ENCODE measurements at regions not wholly inside any gene's neighbourhood (a gene's known extent, or its start where the extent isn't known, plus 50 kb on each side); places are given as distances from the start of the nearest gene placed in this dataset.
"Not testable (repeated sequence)": the region's sequence is repeated elsewhere in the genome, so short reads cannot be mapped to it uniquely, and the experiment has no call there.

DNA sequence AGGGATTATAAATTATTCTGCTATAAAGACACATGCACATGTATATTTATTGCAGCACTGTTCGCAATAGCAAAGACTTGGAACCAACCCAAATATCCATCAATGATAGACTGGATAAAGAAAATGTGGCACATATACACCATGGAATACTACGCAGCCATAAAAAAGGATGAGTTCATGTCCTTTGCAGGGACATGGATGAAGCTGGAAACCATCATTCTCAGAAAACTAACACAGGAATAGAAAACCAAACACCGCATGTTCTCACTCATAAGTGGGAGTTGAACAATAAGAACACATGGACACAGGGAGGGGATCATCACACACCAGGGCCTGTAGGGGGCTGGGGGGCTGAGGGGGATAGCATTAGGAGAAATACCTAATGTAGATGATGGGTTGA lies 377.2 kb upstream of the SASH1 start:
- not testable (repeated sequence) for DNase-seq (ENCODE audit: low read depth, low spot score)

DNA sequence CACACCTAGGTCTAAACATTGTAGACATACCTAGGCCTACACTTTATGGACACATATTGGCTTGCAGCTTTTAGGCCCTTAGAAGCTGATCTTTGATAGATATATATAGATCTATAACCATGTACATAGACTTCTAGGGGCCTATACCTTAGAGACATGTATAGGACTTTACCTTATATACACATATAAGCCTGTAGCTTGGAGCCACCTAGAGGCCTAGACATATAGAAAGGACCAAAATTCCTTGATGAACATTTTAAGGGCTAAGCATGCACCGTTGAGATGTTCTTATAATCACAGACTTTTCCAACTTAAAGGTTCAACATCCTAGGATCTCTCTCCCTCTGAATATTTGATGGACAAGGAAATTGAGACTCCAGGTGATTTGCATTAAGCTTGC lies 371.7 kb upstream of the SASH1 start:
- DNase-seq (ENCODE audit: low read depth, low spot score), result no peak

- DNase-seq (ENCODE audit: low read depth, low spot score), result no peak
These were observed 370.2 kb upstream of the SASH1 start for GRCh38 chr6:147972448-147972847.

DNA sequence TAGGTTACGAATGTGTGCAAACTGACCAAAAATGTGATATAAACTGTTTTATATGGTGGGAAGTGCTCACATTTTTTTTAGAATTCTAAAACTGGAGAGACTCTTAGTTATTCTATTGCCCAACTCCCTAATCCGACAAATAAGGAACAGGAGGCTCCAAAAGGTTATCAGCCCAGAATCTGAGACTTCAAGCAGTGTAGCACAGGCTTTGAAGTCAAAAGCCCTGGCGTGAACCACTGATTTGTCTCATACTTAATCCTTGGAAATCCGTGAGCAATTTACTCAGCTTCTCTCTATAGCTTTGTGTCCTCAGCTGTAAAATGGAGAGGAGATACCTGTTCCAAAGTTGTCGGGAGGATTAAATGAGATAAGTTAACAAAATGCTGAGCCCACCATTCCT lies 368.8 kb upstream of the SASH1 start:
- DNase-seq (ENCODE audit: low read depth, low spot score), result no peak

GRCh38 chr6:147974376-147974775 lies 368.3 kb upstream of the SASH1 start:
- peak; percentile 63 for DNase-seq (ENCODE audit: low read depth, low spot score)

GRCh38 chr6:147977851-147978465 lies 364.7 kb upstream of the SASH1 start:
- DNase-seq (ENCODE audit: low read depth, low spot score), result no peak

- DNase-seq (ENCODE audit: low read depth, low spot score), result no peak
These were observed 362.7 kb upstream of the SASH1 start for GRCh38 chr6:147979966-147980365.

DNA sequence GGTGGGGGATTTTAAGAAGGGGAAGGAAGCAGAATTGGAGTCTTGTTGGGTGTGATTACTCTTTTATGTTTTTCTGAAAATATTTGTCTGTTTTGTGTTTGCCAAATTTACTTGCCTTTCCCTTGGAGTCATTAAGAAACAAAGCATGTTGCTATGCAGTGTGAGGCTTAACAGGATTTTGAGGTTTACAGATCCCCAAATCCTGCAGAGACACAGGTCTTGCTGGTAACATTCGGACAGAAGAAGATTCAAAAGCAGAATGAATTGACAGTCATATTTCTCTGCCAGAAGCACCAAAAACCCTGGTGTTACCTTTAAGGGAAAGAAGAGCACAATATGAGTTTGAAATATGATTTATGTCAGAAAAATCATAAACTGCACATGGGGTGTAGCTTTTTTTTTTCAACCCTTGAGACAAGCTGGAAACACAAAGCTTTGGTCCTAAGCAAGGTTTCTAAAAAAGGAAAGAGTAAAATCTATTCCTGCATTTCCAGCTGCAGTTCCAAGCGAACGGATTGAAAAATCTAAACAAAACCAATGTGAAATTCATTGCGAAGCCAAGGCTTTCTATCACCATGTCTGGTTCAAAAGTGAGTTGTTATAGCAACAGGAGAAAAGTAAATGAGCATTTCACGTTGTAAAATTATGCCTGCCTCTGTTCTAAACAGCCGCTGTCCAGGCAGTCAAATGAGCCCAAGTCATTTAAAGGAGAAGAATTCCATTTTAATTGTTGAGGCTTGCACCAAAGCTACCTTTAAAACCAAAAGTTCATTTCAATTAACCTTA lies 358.9 kb upstream of the SASH1 start:
- no peak for DNase-seq (ENCODE audit: low read depth, low spot score)

GRCh38 chr6:147986846-147987245 lies 355.8 kb upstream of the SASH1 start:
- DNase-seq (ENCODE audit: low read depth, low spot score), result no peak

GRCh38 chr6:147990159-147990558 lies 352.5 kb upstream of the SASH1 start:
- DNase-seq (ENCODE audit: low read depth, low spot score), result no peak

DNA sequence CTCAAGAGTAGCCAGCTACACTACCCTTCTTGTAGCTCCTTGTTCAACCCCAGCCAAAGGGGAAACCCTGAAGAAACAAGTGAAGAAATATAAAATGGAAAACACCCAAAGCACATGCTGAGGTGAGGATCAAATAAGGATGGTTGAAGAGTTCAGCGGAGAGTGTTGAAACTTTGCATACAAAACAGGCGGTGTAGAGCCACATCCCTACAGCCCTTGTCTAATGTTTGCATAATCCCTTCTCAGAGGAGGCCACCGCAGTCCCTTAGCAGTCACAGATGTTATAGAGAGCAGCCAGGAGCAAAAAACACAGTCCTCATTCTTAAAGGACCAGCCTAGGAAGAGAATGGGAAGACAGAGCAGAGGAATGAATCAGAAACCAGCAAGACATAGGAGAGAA lies 350.7 kb upstream of the SASH1 start:
- DNase-seq (ENCODE audit: low read depth, low spot score), result no peak

GRCh38 chr6:147999001-147999540 lies 343.6 kb upstream of the SASH1 start:
- no peak for DNase-seq (ENCODE audit: low read depth, low spot score)

DNA sequence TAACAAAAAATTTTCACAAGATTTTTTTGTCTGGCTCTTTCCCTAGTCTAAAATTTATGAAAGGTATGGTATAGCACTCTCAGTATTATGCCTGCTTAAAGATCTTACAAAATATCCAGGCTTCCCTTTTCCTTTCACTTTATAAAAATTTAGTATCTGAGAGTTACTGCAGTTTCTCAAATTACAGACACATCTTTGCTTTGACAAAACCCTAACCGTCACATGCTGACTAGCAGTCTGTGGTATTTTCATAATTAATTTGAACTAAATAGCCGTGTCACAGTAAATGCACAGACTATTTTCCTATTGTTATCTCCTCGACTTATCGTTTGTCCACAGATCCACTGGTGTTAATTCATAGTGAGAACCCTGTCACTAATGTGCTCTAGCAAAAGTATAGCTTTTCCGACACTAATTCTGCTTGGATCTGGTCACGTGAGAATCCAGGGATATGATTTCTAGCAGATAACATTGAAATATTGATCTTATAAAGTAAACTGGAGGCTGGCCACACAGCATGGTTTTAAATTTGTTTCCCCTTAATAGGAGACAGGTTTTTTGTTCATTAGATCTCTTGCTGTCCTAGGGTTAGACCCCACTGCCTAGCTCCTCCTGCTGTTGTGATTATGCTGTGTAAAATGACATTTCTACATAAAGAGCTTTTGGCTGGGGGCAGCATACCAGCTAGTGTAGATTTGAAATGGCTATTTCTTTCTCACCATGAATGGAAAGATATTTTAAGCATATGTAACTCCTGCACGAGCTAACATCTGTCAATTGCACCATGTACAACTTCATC lies 340.6 kb upstream of the SASH1 start:
- no peak for DNase-seq (ENCODE audit: low read depth, low spot score)

GRCh38 chr6:148004651-148005050 lies 338.0 kb upstream of the SASH1 start:
- no peak for DNase-seq (ENCODE audit: low read depth, low spot score)

GRCh38 chr6:148005806-148006205 lies 336.8 kb upstream of the SASH1 start:
- DNase-seq (ENCODE audit: low read depth, low spot score), result no peak

GRCh38 chr6:148010516-148010915 lies 332.1 kb upstream of the SASH1 start:
- DNase-seq (ENCODE audit: low read depth, low spot score), result not testable (repeated sequence)

DNA sequence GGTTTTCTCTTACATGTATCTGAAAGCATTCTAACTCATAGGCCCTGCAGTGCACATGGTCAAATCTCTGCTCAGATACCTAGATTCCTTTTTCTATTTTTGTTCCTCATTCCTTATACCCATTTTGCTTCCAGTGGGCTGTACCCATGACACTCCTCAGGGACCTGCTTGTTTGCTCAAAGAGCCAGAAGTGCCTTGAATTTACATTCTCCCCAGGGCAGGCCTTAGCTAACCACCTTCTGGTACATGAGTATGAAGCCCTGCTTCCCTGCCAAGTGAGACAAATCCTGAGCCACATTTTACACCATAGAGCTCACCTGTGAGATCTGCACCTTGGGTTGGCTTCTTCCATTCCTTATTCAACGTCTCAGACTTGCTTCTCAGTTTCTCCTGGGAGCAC lies 326.6 kb upstream of the SASH1 start:
- no peak for DNase-seq (ENCODE audit: low read depth, low spot score)

DNA sequence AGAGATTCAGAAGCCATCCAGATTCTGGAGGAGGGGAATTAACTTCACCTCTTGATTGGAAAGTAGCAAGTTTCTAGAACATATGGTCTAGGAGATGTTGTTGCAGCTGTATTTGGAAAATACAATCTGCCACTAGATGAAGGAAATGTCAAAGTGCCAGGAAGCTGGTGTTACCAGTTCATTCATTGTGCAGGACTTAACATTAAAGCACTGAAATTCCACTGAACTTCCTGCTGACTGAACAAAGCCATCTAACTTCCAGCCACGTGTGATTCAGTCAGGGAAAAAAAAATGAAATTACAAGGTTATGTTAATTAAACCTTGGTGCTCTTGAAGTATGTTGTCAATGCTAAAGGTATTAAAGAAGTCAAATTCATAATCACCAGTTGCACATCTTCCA lies 321.5 kb upstream of the SASH1 start:
- no peak for DNase-seq (ENCODE audit: low read depth, low spot score)

DNA sequence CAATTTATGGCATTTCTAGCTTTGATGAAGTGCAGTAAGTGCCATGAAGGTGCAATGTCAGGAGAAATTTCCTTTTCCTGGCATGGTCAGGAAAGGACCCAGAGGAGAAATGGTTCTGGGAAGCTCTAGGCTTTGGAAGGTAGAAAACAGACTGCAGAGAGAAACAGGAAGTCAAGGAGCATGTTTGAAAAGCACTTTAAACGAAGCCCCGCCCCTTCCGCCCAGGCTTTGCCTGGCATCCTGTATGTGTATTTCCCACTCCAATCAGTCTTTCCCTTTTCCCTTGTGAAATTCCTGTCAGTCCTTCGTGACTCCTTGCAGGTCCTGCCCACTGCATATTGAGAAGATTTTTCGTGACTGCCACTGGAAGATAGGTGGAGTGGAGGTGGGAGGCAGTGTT lies 320.9 kb upstream of the SASH1 start:
- no peak for DNase-seq (ENCODE audit: low read depth, low spot score)

- DNase-seq (ENCODE audit: low read depth, low spot score), result not testable (repeated sequence)
These were observed 320.4 kb upstream of the SASH1 start for GRCh38 chr6:148022279-148022678.

GRCh38 chr6:148027201-148027600 lies 315.4 kb upstream of the SASH1 start:
- DNase-seq (ENCODE audit: low read depth, low spot score), result no peak

DNA sequence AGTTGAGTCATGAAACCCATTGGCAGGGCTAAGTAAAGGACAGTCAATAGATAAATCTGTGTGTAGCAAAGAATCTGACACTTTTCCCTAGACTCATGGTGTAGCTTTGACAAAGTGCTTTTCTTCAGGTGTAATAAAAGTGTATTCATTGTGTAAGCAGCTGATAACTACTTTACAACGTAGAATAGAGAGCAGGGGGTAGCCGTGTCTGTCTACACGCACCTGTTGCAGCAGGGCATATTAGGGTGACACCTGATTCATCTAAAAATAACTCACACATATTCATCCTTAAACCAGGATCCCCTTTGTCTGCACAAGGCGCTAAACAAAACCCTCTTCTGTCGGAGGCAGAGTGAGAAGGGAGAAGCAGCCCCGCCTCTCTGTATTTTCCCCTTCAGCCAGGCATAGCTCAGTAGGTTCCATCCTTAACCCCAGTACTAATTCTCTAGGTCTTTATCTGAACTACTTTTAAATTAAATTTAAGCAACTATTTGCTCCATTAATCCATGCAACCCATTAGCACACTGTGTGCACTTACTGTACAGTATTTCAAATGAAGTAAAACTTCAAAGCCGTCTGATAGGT lies 306.7 kb upstream of the SASH1 start:
- no peak for DNase-seq (ENCODE audit: low read depth, low spot score)
